Trophoblast cell (in vitro differentiated cells and primary cell): ENCODE measurements at regions not wholly inside any gene's neighbourhood (a gene's known extent, or its start where the extent isn't known, plus 50 kb on each side); places are given as distances from the start of the nearest gene placed in this dataset.

Experiments used
- DNase-seq, 2 donors: peaks; one replicate each; pipeline ENCODE4 v3.0.0-alpha.2; 2016
- H2AFZ ChIP-seq: 2 replicates; pipeline ENCODE4 v1.6.1; 2013; ENCODE audit warnings: low read length, moderate library complexity, mild to moderate bottlenecking; ENCODE audit not compliant: insufficient read depth, poor library complexity
- H2AK5ac ChIP-seq: 2 replicates; pipeline ENCODE4 v1.6.1; 2013; ENCODE audit warnings: mild to moderate bottlenecking, low read length
- H2BK120ac ChIP-seq: 2 replicates; pipeline ENCODE4 v1.6.1; 2013; ENCODE audit warnings: low read length, mild to moderate bottlenecking, moderate library complexity; ENCODE audit not compliant: insufficient read depth, poor library complexity
- H2BK12ac ChIP-seq: 2 replicates; pipeline ENCODE4 v1.6.1; 2013; ENCODE audit warnings: mild to moderate bottlenecking, low read length, moderate library complexity
- H2BK5ac ChIP-seq: 2 replicates; pipeline ENCODE4 v1.6.1; 2013; ENCODE audit warnings: low read length, low read depth, moderate library complexity, mild to moderate bottlenecking; ENCODE audit not compliant: poor library complexity
- H3K14ac ChIP-seq: 2 replicates; pipeline ENCODE4 v1.6.1; 2013; ENCODE audit warnings: mild to moderate bottlenecking, low read length
- H3K18ac ChIP-seq: 2 replicates; pipeline ENCODE4 v1.6.1; 2013; ENCODE audit warnings: mild to moderate bottlenecking, low read length
- H3K23ac ChIP-seq: 2 replicates; pipeline ENCODE4 v1.6.1; 2013; ENCODE audit warnings: low read length
- H3K27ac ChIP-seq: 2 replicates; pipeline ENCODE4 v1.5.1; 2013; ENCODE audit warnings: low read depth, mild to moderate bottlenecking, inconsistent platforms, low read length, moderate library complexity
- H3K27me3 ChIP-seq: 2 replicates; pipeline ENCODE4 v1.6.1; 2013; ENCODE audit warnings: inconsistent platforms, mild to moderate bottlenecking, low read length, moderate library complexity; ENCODE audit not compliant: insufficient read depth
- H3K36me3 ChIP-seq, 2 experiments: 1 replicate in 1 of 2; 2 replicates in 1 of 2; pipeline ENCODE4 v1.6.1; 2013; ENCODE audit warnings: low read length in 2 of 2, mild to moderate bottlenecking in 2 of 2, moderate library complexity in 1 of 2; ENCODE audit not compliant: insufficient read depth in 2 of 2, control insufficient read depth in 1 of 2
- H3K4ac ChIP-seq: 2 replicates; pipeline ENCODE4 v1.6.1; 2013; ENCODE audit warnings: low read depth, mild to moderate bottlenecking, low read length, moderate library complexity
- H3K4me1 ChIP-seq, 2 experiments: 1 replicate in 1 of 2; 2 replicates in 1 of 2; pipeline ENCODE4 v1.6.1; 2013; ENCODE audit warnings: low read length in 2 of 2, mild to moderate bottlenecking in 2 of 2, moderate library complexity in 1 of 2; ENCODE audit not compliant: insufficient read depth in 2 of 2, control insufficient read depth in 1 of 2
- H3K4me2 ChIP-seq: 2 replicates; pipeline ENCODE4 v1.6.1; 2013; ENCODE audit warnings: inconsistent platforms, mild to moderate bottlenecking, low read length, moderate library complexity
- H3K4me3 ChIP-seq: 2 replicates; pipeline ENCODE4 v1.5.1; 2013; ENCODE audit warnings: mild to moderate bottlenecking, low read depth, low read length, inconsistent platforms
- H3K79me1 ChIP-seq: one replicate; pipeline ENCODE4 v1.6.1; 2013; ENCODE audit warnings: low read length
- H3K79me2 ChIP-seq: 2 replicates; pipeline ENCODE4 v1.6.1; 2013; ENCODE audit warnings: low read length, mild to moderate bottlenecking; ENCODE audit not compliant: control insufficient read depth, insufficient read depth, poor library complexity
- H3K9ac ChIP-seq: 2 replicates; pipeline ENCODE4 v1.6.1; 2013; ENCODE audit warnings: mild to moderate bottlenecking, low read length
- H3K9me3 ChIP-seq: 2 replicates; pipeline ENCODE4 v1.6.1; 2013; ENCODE audit warnings: low read depth, mild to moderate bottlenecking, control low read depth, inconsistent platforms, low read length; ENCODE audit not compliant: insufficient read depth
- H4K12ac ChIP-seq: 2 replicates; pipeline ENCODE4 v1.6.1; 2013; ENCODE audit warnings: low read depth, mild to moderate bottlenecking, low read length, moderate library complexity
- H4K8ac ChIP-seq: 2 replicates; pipeline ENCODE4 v1.6.1; 2013; ENCODE audit warnings: low read depth, mild to moderate bottlenecking, low read length, moderate library complexity
- H4K91ac ChIP-seq: one replicate; pipeline ENCODE4 v1.6.1; 2013; ENCODE audit warnings: low read depth, mild to moderate bottlenecking, low read length, moderate library complexity
- WGBS: extraction: QIAGEN DNeasy Blood & Tissue Kit; methylation state at CpG from one replicate; pipeline ENCODE4 v1.1.7; 2013; ENCODE audit warnings: missing lambda C conversion rate; ENCODE audit not compliant: insufficient read length, insufficient coverage; ENCODE audit errors: extremely low coverage; 5-methylcytosine and 5-hydroxymethylcytosine counted together

GRCh38 chr5:118015511-118015910 is 972.8 kb downstream of the DTWD2 start:
- Histone ChIP-seq H3K27me3 (no peaks in the 10 kb centered on the region), H3K4ac (no peak overlapping the region)
- no CpG with 5 or more reads among the region's 2 CpGs for WGBS

GRCh38 chr5:118009741-118010297 is 978.5 kb downstream of the DTWD2 start:
- Histone ChIP-seq H3K9me3 (no peaks in the 10 kb centered on the region), H3K27ac (no peak overlapping the region), H3K18ac (no peak overlapping the region), H2BK5ac (no peak overlapping the region), H3K9ac (no peak overlapping the region), H3K79me1 (no peaks in the 10 kb centered on the region), H3K79me2 (no peaks in the 10 kb centered on the region), H4K12ac (no peak overlapping the region), H3K36me3 (no peaks in the 10 kb centered on the region), H3K4ac (no peak overlapping the region), H2AK5ac (no peak overlapping the region), H2AFZ (no peak overlapping the region), H3K27me3 (no peaks in the 10 kb centered on the region), H3K4me1 (no peaks in the 10 kb centered on the region), H2BK12ac (no peak overlapping the region), H4K8ac (no peak overlapping the region), H4K91ac (no peak overlapping the region), H3K4me3 (no peak overlapping the region), H3K4me2 (no peak overlapping the region), H2BK120ac (no peak overlapping the region), H3K23ac (no peak overlapping the region), H3K14ac (no peak overlapping the region)
- WGBS: no CpG with 5 or more reads among the region's 1 CpG
- no peak for DNase-seq

More at GRCh38 chr5:118015511-118015910, 972.8 kb downstream of the DTWD2 start:
- Histone ChIP-seq H2BK5ac (no peak overlapping the region), H3K4me3 (no peak overlapping the region), H3K4me2 (no peak overlapping the region), H2BK120ac (no peak overlapping the region), H2AFZ (no peak overlapping the region), H3K36me3 (no peaks in the 10 kb centered on the region), H4K91ac (no peak overlapping the region), H3K9me3 (no peaks in the 10 kb centered on the region), H3K9ac (no peak overlapping the region), H3K27ac (no peak overlapping the region), H3K79me2 (no peaks in the 10 kb centered on the region), H2AK5ac (no peak overlapping the region), H4K8ac (no peak overlapping the region), H4K12ac (no peak overlapping the region), H3K4me1 (no peaks in the 10 kb centered on the region), H2BK12ac (no peak overlapping the region), H3K23ac (no peak overlapping the region), H3K14ac (no peak overlapping the region), H3K18ac (no peak overlapping the region), H3K79me1 (no peaks in the 10 kb centered on the region)
- no peak for DNase-seq

GRCh38 chr5:118008779-118009178 is 979.6 kb downstream of the DTWD2 start:
- H3K79me1 ChIP-seq: no peaks in the 10 kb centered on the region
- no peak overlapping the region for H4K8ac ChIP-seq
- H3K9ac ChIP-seq: no peak overlapping the region
- H3K79me2 ChIP-seq: no peaks in the 10 kb centered on the region
- no peak overlapping the region for H3K14ac ChIP-seq
- H4K91ac ChIP-seq: no peak overlapping the region
- no peak overlapping the region for H2BK12ac ChIP-seq
- no peak overlapping the region for H2BK5ac ChIP-seq
- H3K27me3 ChIP-seq: no peaks in the 10 kb centered on the region
- WGBS: no CpG with 5 or more reads among the region's 1 CpG
- no peak overlapping the region for H3K4me2 ChIP-seq
- H2AK5ac ChIP-seq: no peak overlapping the region
- H3K4me3 ChIP-seq: no peak overlapping the region
- H3K36me3 ChIP-seq: no peaks in the 10 kb centered on the region
- H3K18ac ChIP-seq: no peak overlapping the region
- H3K4ac ChIP-seq: no peak overlapping the region
- no peak overlapping the region for H3K23ac ChIP-seq
- H3K27ac ChIP-seq: no peak overlapping the region
- no peak for DNase-seq
- H2BK120ac ChIP-seq: no peak overlapping the region
- no peak overlapping the region for H2AFZ ChIP-seq
- H4K12ac ChIP-seq: no peak overlapping the region
- no peaks in the 10 kb centered on the region for H3K9me3 ChIP-seq
- no peaks in the 10 kb centered on the region for H3K4me1 ChIP-seq

GRCh38 chr5:118007262-118007661 is 981.1 kb downstream of the DTWD2 start:
- no peak overlapping the region for H3K18ac ChIP-seq
- no peak for DNase-seq
- H3K9me3 ChIP-seq: no peaks in the 10 kb centered on the region
- H2BK5ac ChIP-seq: no peak overlapping the region
- H3K14ac ChIP-seq: no peak overlapping the region
- no peak overlapping the region for H3K27ac ChIP-seq
- H3K4me2 ChIP-seq: no peak overlapping the region
- H2AFZ ChIP-seq: no peak overlapping the region
- no CpG with 5 or more reads among the region's 1 CpG for WGBS
- no peak overlapping the region for H2BK12ac ChIP-seq
- H3K9ac ChIP-seq: no peak overlapping the region
- H3K27me3 ChIP-seq: no peaks in the 10 kb centered on the region
- no peak overlapping the region for H3K23ac ChIP-seq
- H3K4me1 ChIP-seq: no peaks in the 10 kb centered on the region
- H2AK5ac ChIP-seq: no peak overlapping the region
- H4K91ac ChIP-seq: no peak overlapping the region
- no peak overlapping the region for H2BK120ac ChIP-seq
- H4K12ac ChIP-seq: no peak overlapping the region
- no peak overlapping the region for H3K4me3 ChIP-seq
- H3K79me1 ChIP-seq: no peaks in the 10 kb centered on the region
- no peak overlapping the region for H3K4ac ChIP-seq
- H4K8ac ChIP-seq: no peak overlapping the region
- H3K79me2 ChIP-seq: no peaks in the 10 kb centered on the region
- no peaks in the 10 kb centered on the region for H3K36me3 ChIP-seq
